Fibroblast of lung (primary cell): ENCODE measurements at regions not wholly inside any gene's neighbourhood (a gene's known extent, or its start where the extent isn't known, plus 50 kb on each side); places are given as distances from the start of the nearest gene placed in this dataset.

Experiments
- CTCF ChIP-seq, 2 donors: IDR thresholded peaks in 1 of 2; conservative IDR thresholded peaks in 1 of 2; 1 replicate in 1 of 2; 2 replicates in 1 of 2; pipeline ENCODE4 v1.5.1; 2011 to 2012; ENCODE audit warnings: low read length in 2 of 2, control low read depth in 1 of 2, inconsistent platforms in 1 of 2, low read depth in 1 of 2, mild to moderate bottlenecking in 1 of 2
- EZH2 ChIP-seq: IDR thresholded peaks from 2 replicates; pipeline ENCODE4 v1.5.1; 2012; ENCODE audit warnings: low read length, control low read depth, mild to moderate bottlenecking; ENCODE audit errors: missing control alignments

GRCh38 chr2:52017646-52018235 lies 985.8 kb upstream of the NRXN1 start:
- TF ChIP-seq EZH2 (no peak), CTCF (conservative IDR thresholded peaks at IDR 0.05 in 1 of 2, IDR thresholded peaks at IDR 0.05 in 1 of 2; ENCODE audit: low read depth in 1 of 2, low read length in 2 of 2) (no peak)
